GM19238 (cell line): ENCODE measurements at regions not wholly inside any gene's neighbourhood (a gene's known extent, or its start where the extent isn't known, plus 50 kb on each side); places are given as distances from the start of the nearest gene placed in this dataset.

ENCODE experiments used
- DNase-seq: peaks from one replicate; pipeline ENCODE4 v3.0.0; 2011; ENCODE audit warnings: low spot score; ENCODE audit not compliant: insufficient read length

GRCh38 chr10:8418631-8419030, 364.1 kb downstream of the GATA3 start:
- DNase-seq: no peak

DNA sequence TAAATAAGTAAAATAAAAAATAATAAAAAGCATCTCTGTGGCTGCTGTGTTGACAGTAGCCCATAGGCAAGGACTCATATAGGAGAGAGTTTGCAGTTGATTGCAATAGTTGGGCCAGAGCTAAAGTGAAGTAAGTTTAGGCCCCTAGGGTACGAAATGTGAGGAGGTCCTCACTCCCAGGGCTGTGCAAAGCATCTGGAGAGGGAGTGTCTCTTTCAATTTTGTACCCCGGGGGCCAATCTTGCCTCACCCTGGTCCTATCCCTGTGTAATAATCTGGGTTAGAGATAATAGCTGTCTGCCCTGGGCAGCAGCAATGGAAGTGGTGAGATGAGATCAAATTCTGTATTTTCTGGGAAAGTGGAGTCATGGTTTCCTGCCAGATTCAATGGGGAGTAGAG, 365.7 kb downstream of the GATA3 start:
- no peak for DNase-seq

- no peak for DNase-seq
These were observed 370.2 kb downstream of the GATA3 start for GRCh38 chr10:8424555-8425211.

DNA sequence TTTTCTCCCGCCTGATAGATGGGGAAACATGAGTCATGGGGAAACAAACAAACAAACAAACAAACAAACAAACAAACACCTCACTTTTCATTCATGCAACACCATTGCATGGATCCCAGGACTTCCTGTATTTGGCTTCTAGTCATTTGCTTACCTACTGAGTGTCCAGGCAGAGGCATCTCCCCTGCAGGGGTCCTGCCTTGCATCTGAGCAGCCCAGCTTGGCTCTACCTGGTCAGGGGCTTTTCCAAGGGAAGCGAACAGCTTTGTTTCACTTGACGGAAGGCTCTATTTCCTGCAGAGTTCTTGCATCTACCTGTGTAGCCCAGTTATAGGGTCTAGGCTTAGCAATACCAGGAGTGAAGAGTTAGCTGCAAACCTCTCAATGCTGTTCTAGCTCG, 374.2 kb downstream of the GATA3 start:
- DNase-seq: no peak

DNA sequence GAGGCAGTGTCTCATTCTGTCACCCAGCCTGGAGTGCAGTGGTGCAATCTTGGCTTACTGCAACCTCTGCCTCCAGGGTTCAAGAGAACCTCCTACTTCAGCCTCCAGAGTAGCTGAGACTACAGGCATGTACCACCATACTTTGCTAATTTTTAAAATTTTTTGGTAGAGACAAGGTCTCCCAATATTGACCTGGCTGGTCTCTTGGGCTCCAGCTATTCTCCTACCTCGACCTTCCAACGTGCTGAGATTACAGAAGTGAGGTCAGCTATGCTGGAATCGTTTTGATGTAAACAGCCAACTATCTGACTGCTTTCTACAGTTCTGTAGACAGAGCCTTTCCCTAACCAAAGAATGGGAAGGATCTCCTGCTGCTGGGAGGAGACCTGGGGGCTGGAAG, 375.8 kb downstream of the GATA3 start:
- DNase-seq: no peak

- DNase-seq: no peak
These were observed 377.0 kb downstream of the GATA3 start for GRCh38 chr10:8431511-8431910.

DNA sequence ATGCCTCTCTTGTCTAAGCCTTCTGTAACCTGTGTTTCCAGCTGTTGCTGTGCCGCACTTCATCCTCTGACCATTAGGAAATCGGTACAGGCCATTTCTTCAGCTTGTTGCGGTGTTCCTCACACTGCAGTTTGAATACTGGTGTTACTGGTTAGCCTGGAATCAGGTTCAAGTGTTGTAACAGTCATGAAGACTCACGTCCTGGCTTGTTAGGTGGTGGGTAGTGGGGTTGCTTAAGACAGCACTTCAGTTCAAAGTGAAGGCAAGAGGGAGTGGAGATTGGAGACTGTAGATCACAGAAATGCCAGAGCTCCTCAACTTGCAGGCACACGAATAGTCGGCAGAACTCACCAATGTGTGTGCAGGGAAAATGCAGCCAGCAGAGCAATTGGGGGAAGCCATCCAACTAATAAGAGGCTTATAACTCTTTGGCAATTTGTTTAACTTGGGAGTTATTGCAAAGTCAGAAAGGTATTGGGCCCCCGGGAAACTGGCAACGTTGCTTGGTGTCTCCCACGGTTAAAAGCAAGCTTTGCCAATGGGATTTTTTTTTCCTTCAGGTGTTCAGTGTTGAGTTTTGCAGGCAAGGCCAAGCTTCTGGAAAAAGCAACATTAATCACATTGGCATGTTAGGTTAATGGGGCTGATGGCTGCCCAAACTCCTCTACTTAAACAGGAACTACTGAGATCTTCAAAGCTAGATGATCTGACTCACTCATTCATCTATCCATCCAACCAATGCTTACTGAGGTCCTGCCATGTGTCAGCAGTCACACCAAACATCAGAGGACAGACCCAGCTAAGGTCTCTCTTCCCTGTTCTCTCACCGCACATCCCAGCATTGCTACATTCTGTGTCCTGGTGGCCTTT, 380.9 kb downstream of the GATA3 start:
- DNase-seq: no peak

DNA sequence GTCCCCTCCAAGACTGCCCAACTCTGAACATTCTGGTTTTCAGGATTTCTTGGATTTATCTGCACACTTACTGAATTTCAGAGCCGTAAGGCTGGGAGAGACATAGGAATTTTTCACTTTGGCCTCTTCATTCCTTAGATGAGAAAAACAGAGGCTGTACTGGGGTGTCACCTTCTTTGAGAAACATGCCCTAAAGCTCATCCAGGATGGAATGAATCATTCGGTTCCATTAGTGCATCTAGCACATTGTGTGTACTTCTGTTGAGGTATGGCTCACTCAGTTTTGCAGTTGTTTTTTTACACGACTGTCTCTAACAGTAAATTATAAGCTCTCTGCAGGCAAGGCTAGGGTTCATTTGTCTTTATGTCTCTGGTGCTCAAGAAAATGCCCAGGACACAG, 383.4 kb downstream of the GATA3 start:
- no peak for DNase-seq

DNA sequence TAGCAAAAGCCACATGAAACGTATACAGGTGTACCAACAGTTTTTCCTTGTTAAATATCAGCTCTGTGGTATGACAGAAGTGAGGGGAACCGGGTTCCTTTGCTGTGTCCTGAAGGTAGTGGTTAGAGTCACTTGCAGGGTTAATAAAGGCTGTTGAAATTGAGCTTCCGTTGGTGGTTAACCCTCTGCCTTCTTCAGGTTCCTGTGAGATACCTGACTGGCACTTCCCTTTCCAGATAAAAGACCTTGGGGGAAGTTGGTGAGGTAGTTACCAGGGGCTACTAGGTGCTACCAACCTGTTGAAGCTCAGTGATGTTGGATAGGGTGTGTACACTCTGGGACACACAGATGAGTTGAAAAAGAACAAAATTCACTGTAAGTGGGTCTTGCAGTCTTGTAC, 384.1 kb downstream of the GATA3 start:
- no peak for DNase-seq

GRCh38 chr10:8439040-8439439, 384.6 kb downstream of the GATA3 start:
- no peak for DNase-seq

DNA sequence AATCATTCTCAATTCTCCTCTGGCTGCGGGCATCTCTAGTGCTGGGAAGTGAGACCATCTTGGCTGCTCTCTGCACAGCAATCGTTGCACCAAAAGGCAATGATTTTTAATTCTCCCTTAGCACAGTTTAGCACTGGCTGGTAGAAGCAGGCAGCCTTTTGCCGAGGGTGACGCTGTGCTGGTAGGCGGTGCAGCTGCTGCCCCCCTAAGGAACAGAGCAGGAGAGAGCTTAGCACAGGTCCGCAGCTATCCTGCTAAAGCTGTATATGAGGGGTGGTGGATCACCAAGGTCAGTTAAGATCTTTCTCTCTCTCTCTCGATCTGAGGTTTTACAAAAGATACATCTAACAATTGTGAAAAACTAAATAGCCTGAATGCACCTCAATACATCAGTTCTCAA, 390.1 kb downstream of the GATA3 start:
- no peak for DNase-seq

GRCh38 chr10:8445353-8445752, 390.9 kb downstream of the GATA3 start:
- no peak for DNase-seq

DNA sequence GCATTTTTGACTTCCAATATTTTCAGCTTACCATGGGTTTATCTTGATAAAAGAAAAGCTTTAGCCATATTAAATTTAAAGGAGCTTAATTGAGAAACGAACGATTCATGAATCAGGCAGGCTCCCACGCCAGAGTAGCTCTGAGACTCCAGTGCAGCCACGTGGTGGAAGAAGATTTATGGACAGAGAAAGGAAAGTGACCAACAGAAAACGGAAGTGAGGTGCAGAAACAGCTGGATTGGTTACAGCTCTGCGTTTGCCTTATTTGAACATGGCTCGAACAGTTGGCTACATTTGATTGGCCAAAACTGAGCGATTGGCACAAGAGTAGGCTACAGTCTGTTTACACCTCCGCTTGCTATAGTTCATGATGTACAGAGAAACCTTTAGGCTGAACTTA, 395.4 kb downstream of the GATA3 start:
- no peak for DNase-seq

DNA sequence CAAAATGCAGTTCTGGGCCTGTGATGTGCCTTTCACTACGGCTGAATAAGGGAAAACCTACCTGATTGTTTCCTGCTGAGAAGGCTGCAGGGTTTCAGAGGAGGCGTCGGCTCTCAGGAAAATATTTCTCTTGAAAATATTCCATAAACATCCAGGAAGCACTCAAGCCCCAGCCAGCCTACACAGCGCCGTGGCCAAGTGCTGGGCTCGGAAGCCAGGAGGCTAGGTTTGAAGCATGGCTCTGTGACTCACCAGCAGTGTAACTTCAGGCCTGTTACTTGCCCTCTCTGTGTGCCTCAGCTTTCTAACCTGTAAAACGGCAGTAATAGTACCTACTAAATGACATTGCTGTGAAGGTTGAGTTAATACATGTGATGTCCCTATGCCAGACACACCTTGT, 399.1 kb downstream of the GATA3 start:
- no peak for DNase-seq

DNA sequence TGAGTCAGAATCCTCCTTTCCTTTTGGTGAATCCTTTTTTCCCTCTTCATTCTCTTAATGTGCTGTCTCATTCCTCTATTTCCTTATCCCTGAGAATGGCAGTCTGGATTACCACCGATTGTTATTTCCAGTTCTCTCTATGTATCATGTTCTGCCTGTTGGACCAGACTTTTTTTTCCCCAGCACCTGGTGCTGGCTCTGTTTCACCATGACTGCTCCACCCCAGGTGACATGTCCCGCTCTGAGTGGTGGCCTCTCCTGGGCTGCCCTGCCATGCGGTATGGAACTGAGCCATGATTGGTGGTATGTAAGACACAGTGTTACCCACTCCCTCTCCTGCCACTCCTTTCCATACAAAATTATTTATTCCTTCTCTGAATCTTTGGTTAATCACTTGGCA, 399.9 kb downstream of the GATA3 start:
- no peak for DNase-seq

GRCh38 chr10:8455181-8455580, 400.7 kb downstream of the GATA3 start:
- DNase-seq: no peak

DNA sequence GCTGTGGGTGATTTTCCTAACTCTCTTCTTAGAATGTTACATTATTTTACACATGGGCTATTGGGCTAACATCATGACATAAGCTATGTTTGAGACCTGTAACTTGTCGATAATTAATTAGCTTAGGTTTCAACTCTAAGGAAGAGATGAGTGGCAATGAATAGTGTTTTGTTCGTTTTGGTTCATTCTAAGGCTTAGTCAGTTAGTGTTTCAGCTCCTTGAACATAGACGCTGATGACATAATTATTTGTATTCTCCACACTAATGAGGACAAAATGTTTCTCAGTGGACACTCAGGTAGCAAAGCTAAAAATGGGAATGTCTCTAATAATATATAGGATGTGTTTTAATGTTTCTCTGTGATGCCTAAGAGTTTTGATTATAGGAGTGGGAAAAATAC, 401.9 kb downstream of the GATA3 start:
- DNase-seq: no peak

GRCh38 chr10:8460626-8461025, 406.1 kb downstream of the GATA3 start:
- no peak for DNase-seq

- no peak for DNase-seq
These were observed 408.1 kb downstream of the GATA3 start for GRCh38 chr10:8462565-8462964.

DNA sequence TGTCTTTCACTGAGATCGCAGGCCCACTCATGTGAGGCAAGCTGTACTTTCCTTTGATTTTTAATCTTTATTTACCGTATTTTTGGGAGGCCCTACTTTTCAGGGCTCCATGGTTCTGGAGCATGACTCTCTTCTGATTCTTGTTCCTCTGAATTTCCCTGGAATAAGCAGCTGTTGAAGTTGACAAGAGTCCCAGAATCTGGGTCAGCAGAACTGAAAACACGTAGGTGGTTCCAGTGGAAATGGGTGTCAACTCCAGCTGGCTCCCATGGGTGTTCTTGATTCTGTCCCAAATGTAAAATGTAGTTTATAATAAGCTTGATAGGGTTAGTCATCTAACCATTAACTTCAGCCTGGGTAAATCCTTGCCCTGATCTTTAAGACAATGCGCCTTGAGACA, 409.4 kb downstream of the GATA3 start:
- DNase-seq: no peak

GRCh38 chr10:8468477-8468876, 414.0 kb downstream of the GATA3 start:
- no peak for DNase-seq

- no peak for DNase-seq
These were observed 418.7 kb downstream of the GATA3 start for GRCh38 chr10:8473205-8473604.

DNA sequence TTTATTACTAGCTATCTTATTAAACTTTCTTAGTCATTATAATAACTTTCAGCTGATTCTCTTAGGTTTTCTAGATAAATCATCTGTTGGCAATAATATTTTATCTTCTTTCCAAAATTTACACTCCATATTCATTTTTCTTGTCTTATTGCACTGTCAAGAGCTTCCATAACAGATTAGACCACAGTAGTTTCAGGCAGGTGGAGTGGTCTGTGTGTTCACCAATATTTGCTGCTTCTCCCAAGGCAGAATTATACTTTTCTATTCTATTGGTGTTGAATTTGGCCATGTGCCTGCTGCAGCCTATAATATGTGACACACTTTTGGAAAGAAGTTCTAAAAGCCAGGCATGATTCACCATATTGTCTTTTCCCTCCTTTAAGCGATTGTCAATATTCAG, 422.8 kb downstream of the GATA3 start:
- DNase-seq: no peak
